PFSK-1 (cell line): ENCODE measurements at regions not wholly inside any gene's neighbourhood (a gene's known extent, or its start where the extent isn't known, plus 50 kb on each side); places are given as distances from the start of the nearest gene placed in this dataset.

Source experiments
- POLR2AphosphoS5 ChIP-seq: IDR thresholded peaks from 2 replicates; pipeline ENCODE4 v1.6.1; 2012; ENCODE audit warnings: low read depth, mild to moderate bottlenecking, control low read depth, low read length, moderate library complexity
- SIN3A ChIP-seq: IDR thresholded peaks from 2 replicates; pipeline ENCODE4 v1.6.1; 2012; ENCODE audit warnings: mild to moderate bottlenecking, low read length, moderate library complexity, borderline replicate concordance; ENCODE audit not compliant: insufficient read depth

DNA sequence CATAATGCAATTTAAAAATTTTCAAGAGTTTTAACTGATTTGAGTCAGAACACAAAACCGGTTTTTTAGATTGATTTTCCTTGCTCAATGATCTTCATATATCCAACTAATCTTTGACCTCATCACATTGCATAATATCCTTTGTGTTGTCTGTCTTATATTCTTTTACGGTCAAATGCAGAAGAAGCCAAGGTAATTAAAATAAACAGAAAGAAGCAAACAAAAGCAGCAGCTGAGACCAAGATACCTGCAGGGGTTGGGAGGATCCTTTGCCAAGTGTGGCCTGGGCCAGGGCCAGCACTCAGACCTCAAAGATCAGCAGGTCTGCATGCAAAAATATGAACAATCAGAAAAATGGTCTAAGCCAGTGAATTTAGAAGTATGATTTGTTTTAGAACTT, 428.9 kb upstream of the NETO1 start:
- TF ChIP-seq SIN3A: no peak
- TF ChIP-seq POLR2AphosphoS5: no peak
